SK-N-SH (cell line): ENCODE measurements at regions not wholly inside any gene's neighbourhood (a gene's known extent, or its start where the extent isn't known, plus 50 kb on each side); places are given as distances from the start of the nearest gene placed in this dataset.

ENCODE experiments used
- CTCF ChIA-PET: fragments of 300-600, 350-600 bp; formaldehyde crosslinking; extraction: SDS; loops from one replicate; lab custom pipeline; 2021; lab: Yijun Ruan, JAX
- POLR2A ChIA-PET: fragments of 350-600 bp; sonication (Branson Sonifier 250); formaldehyde crosslinking; extraction: SDS; loops from one replicate; lab custom pipeline; 2020; ENCODE audit warnings: antibody characterized with exemption, inconsistent platforms; lab: Yijun Ruan, JAX
- DNase-seq: peaks from one replicate; pipeline ENCODE4 v3.0.0; 2012
- H2AFZ ChIP-seq: fragments of 200-600 bp; sonication (generic); 2 replicates; pipeline ENCODE4 v1.8.1; 2016; ENCODE audit warnings: antibody characterized with exemption, mild to moderate bottlenecking, low read depth
- H3F3A ChIP-seq: fragments of 200-600 bp; sonication (generic); replicated peaks from 2 replicates; pipeline ENCODE3; 2016; ENCODE audit warnings: antibody characterized with exemption, mild to moderate bottlenecking; ENCODE audit not compliant: insufficient read depth
- H3K27ac ChIP-seq, 2 experiments: fragments of 200-500 bp in 1 of 2; fragments of 200-600 bp in 1 of 2; sonication (Bioruptor generic) in 1 of 2; sonication (generic), shearing (Covaris generic) in 1 of 2; 2 replicates each; pipeline versions ENCODE4 v1.5.1 to v1.6.1; 2014 to 2016; ENCODE audit warnings: low read depth in 2 of 2, inconsistent platforms in 1 of 2, low read length in 1 of 2, mild to moderate bottlenecking in 1 of 2, mixed read lengths in 1 of 2
- H3K27me3 ChIP-seq: fragments of 200-600 bp; sonication (generic), shearing (Covaris generic); 2 replicates; pipeline ENCODE4 v1.6.1; 2016; ENCODE audit warnings: mixed run types; ENCODE audit not compliant: insufficient read depth
- H3K36me3 ChIP-seq, 2 experiments: fragments of 200-500 bp in 1 of 2; fragments of 200-600 bp in 1 of 2; sonication (Bioruptor generic) in 1 of 2; sonication (generic) in 1 of 2; replicated peaks in 1 of 2; 2 replicates each; pipeline versions ENCODE3 to v1.5.1; 2014 to 2016; ENCODE audit warnings: low read length in 1 of 2, mild to moderate bottlenecking in 1 of 2; ENCODE audit not compliant: insufficient read depth in 2 of 2, control insufficient read depth in 1 of 2
- H3K4me1 ChIP-seq, 2 experiments: fragments of 200-500 bp in 1 of 2; fragments of 200-600 bp in 1 of 2; sonication (Bioruptor generic) in 1 of 2; sonication (generic), shearing (Covaris generic) in 1 of 2; 2 replicates each; pipeline versions ENCODE4 v1.5.1 to v1.6.1; 2014 to 2016; ENCODE audit warnings: low read depth in 1 of 2, low read length in 1 of 2, mixed run types in 1 of 2; ENCODE audit not compliant: insufficient read depth in 2 of 2, control insufficient read depth in 1 of 2
- H3K4me2 ChIP-seq: fragments of 200-600 bp; sonication (generic), shearing (Covaris generic); 2 replicates; pipeline ENCODE4 v1.6.1; 2017; ENCODE audit warnings: mixed run types
- H3K4me3 ChIP-seq, 2 experiments: fragments of 200-500 bp in 1 of 2; fragments of 200-600 bp in 1 of 2; sonication (Bioruptor generic) in 1 of 2; sonication (generic), shearing (Covaris generic) in 1 of 2; 2 replicates each; pipeline versions ENCODE4 v1.5.1 to v1.8.1; 2014 to 2016; ENCODE audit warnings: low read depth in 2 of 2, inconsistent platforms in 1 of 2, low read length in 1 of 2, mild to moderate bottlenecking in 1 of 2, mixed read lengths in 1 of 2, moderate library complexity in 1 of 2
- H3K79me2 ChIP-seq: fragments of 200-600 bp; sonication (generic); 2 replicates; pipeline ENCODE4 v1.8.1; 2017; ENCODE audit warnings: mild to moderate bottlenecking; ENCODE audit not compliant: insufficient read depth
- H3K9ac ChIP-seq: fragments of 200-600 bp; sonication (generic); 2 replicates; pipeline ENCODE4 v1.6.1; 2017; ENCODE audit warnings: mixed run types
- H3K9me2 ChIP-seq: fragments of 200-600 bp; sonication (generic); 2 replicates; pipeline ENCODE4 v1.6.1; 2017; ENCODE audit warnings: mixed run types
- H3K9me3 ChIP-seq: fragments of 200-600 bp; sonication (generic); 2 replicates; pipeline ENCODE4 v1.6.1; 2017; ENCODE audit warnings: mixed run types, mild to moderate bottlenecking, moderate library complexity
- H4K20me1 ChIP-seq: fragments of 200-600 bp; sonication (generic); 2 replicates; pipeline ENCODE4 v1.6.1; 2017; ENCODE audit warnings: mild to moderate bottlenecking, mixed run types; ENCODE audit not compliant: insufficient read depth
- EP300 ChIP-seq, 2 experiments: IDR thresholded peaks; 2 replicates each; pipeline versions ENCODE4 v1.4.0 to v1.6.1; 2012; ENCODE audit warnings: borderline replicate concordance in 1 of 2, low read depth in 1 of 2, low read length in 1 of 2
- EZH2phosphoT487 ChIP-seq: fragments of 200-600 bp; sonication (generic); IDR thresholded peaks from 2 replicates; pipeline ENCODE4 v1.6.1; 2017; ENCODE audit warnings: low read depth, mixed run types, mild to moderate bottlenecking, antibody characterized with exemption, moderate library complexity, borderline replicate concordance
- FOXJ3 ChIP-seq: sonication (generic); formaldehyde crosslinking; IDR thresholded peaks from 2 replicates; pipeline ENCODE4 v1.5.1; 2020; ENCODE audit warnings: mild to moderate bottlenecking, missing genetic modification reagents
- MEF2A ChIP-seq: IDR thresholded peaks from 2 replicates; pipeline ENCODE4 v1.4.0; 2012; ENCODE audit warnings: low read depth, borderline replicate concordance
- NFIC ChIP-seq: IDR thresholded peaks from 2 replicates; pipeline ENCODE4 v1.4.0; 2012; ENCODE audit warnings: borderline replicate concordance
- NRF1 ChIP-seq: IDR thresholded peaks from 2 replicates; pipeline ENCODE4 v1.6.1; 2012; ENCODE audit warnings: low read depth, mild to moderate bottlenecking, low read length
- POLR2AphosphoS5 ChIP-seq: IDR thresholded peaks from 2 replicates; pipeline ENCODE4 v1.6.1; 2012; ENCODE audit warnings: low read depth, low read length
- RAD21 ChIP-seq: IDR thresholded peaks from 2 replicates; pipeline ENCODE4 v1.6.1; 2012; ENCODE audit warnings: mild to moderate bottlenecking, low read length
- RCOR1 ChIP-seq: fragments of 150-350 bp; IDR thresholded peaks from 2 replicates; pipeline ENCODE4 v1.6.1; 2017; ENCODE audit warnings: antibody characterized with exemption, low read length
- RXRA ChIP-seq: IDR thresholded peaks from 2 replicates; pipeline ENCODE4 v1.4.0; 2012; ENCODE audit warnings: low read depth, mild to moderate bottlenecking, borderline replicate concordance
- SIN3A ChIP-seq: IDR thresholded peaks from 2 replicates; pipeline ENCODE4 v1.6.1; 2012; ENCODE audit warnings: low read depth, mild to moderate bottlenecking, low read length, moderate library complexity, borderline replicate concordance
- SMC3 ChIP-seq: IDR thresholded peaks from 2 replicates; pipeline ENCODE4 v1.6.1; 2012; ENCODE audit warnings: low read depth, low read length, improper control_type of control experiment
- TAF1 ChIP-seq: IDR thresholded peaks from 2 replicates; pipeline ENCODE4 v1.6.1; 2012; ENCODE audit warnings: low read depth, mild to moderate bottlenecking, low read length, moderate library complexity, borderline replicate concordance
- TCF12 ChIP-seq: IDR thresholded peaks from 2 replicates; pipeline ENCODE4 v1.4.0; 2012
- TEAD4 ChIP-seq: IDR thresholded peaks from 2 replicates; pipeline ENCODE4 v1.4.0; 2012; ENCODE audit warnings: mild to moderate bottlenecking, borderline replicate concordance; ENCODE audit not compliant: insufficient read depth
- YY1 ChIP-seq: IDR thresholded peaks from 2 replicates; pipeline ENCODE4 v1.4.0; 2012; ENCODE audit warnings: low read depth, mild to moderate bottlenecking
- WGBS: methylation state at CpG from one replicate; pipeline ENCODE4 v1.1.6; 2017; ENCODE audit warnings: low lambda C conversion rate; 5-methylcytosine and 5-hydroxymethylcytosine counted together
- TF ChIP-seq, protein P1 (sequence below): IDR thresholded peaks from 2 replicates; pipeline ENCODE4 v1.4.0; 2012; ENCODE audit warnings: low read depth, borderline replicate concordance
- TF ChIP-seq, protein P2 (sequence below): fragments of 150-350 bp; IDR thresholded peaks from 2 replicates; pipeline ENCODE4 v1.6.1; 2017; ENCODE audit warnings: antibody characterized with exemption, low read length, low read depth, borderline replicate concordance
- TF ChIP-seq, protein P3 (sequence below): IDR thresholded peaks from 2 replicates; pipeline ENCODE4 v1.6.1; 2012; ENCODE audit warnings: mild to moderate bottlenecking, low read depth, low read length, moderate library complexity

DNA sequence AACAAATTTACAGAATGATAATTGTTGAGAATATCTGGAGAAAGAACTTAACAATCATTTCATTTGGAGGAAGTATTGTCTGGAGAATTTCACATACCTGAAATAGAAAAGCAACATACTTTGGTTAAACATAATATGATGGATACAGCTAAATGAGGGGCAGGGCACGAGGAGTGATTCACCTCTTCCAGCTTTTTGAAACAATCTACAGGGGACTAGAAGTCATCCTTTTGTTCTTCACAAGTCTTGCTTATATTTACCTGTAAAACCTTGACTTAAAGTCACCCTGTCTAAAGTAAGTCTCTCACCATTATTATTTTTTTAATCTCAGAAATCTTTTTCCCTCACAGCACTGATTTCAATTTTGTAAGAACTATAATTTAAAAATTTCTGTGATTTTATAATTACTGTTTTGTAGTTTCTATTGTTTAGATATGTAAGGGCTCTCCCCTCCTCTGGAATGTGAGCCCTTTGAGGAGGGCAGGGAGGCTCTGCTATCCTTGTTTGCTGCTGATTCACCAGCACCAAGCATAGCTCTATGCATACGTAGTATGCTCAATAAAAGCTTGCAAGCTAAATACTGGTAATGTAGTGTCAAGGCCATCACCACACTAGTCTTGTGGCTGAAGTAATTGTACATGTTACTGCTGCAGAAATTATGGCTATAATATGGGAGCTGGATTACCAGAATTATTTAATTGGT lies 193.9 kb upstream of the THRB start:
- H3K4me3 ChIP-seq, result no peak overlapping the region
- no peak for TF ChIP-seq FOXJ3 (CRISPR knock-in tag)
- TF ChIP-seq MEF2A, result no peak
- no peak for TF ChIP-seq TEAD4
- TF ChIP-seq EZH2phosphoT487, result no peak
- TF ChIP-seq RXRA, result no peak
- TF ChIP-seq SMC3, result no peak
- no peak for TF ChIP-seq TAF1
- TF ChIP-seq RCOR1, result no peak
- TF ChIP-seq, protein P1, sequence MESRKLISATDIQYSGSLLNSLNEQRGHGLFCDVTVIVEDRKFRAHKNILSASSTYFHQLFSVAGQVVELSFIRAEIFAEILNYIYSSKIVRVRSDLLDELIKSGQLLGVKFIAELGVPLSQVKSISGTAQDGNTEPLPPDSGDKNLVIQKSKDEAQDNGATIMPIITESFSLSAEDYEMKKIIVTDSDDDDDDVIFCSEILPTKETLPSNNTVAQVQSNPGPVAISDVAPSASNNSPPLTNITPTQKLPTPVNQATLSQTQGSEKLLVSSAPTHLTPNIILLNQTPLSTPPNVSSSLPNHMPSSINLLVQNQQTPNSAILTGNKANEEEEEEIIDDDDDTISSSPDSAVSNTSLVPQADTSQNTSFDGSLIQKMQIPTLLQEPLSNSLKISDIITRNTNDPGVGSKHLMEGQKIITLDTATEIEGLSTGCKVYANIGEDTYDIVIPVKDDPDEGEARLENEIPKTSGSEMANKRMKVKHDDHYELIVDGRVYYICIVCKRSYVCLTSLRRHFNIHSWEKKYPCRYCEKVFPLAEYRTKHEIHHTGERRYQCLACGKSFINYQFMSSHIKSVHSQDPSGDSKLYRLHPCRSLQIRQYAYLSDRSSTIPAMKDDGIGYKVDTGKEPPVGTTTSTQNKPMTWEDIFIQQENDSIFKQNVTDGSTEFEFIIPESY, result no peak
- H3K27ac ChIP-seq, result no peak overlapping the region
- H3K27me3 ChIP-seq, result no peaks in the 10 kb centered on the region; the same call in 1 of the 2 replicates
- WGBS, result 32% methylated on average over 2 of the region's 2 CpGs
- H3K36me3 ChIP-seq, result no peaks in the 10 kb centered on the region
- no peaks in the 10 kb centered on the region; a peak in 1 of 4 replicates for H3K4me1 ChIP-seq
- POLR2A ChIA-PET, result no interaction called here
- H3K9me2 ChIP-seq, result no peaks in the 10 kb centered on the region
- no peak overlapping the region for H2AFZ ChIP-seq
- DNase-seq, result no peak
- H3K9ac ChIP-seq, result no peak overlapping the region
- no peaks in the 10 kb centered on the region for H4K20me1 ChIP-seq
- H3K9me3 ChIP-seq, result no peaks in the 10 kb centered on the region
- H3F3A ChIP-seq, result no peaks in the 10 kb centered on the region
- no peaks in the 10 kb centered on the region for H3K79me2 ChIP-seq
- no peak overlapping the region for H3K4me2 ChIP-seq
- CTCF ChIA-PET, result interaction anchor here (1.1 to 2.1 kb wide), 4 partner anchors 8 to 689 kb away, joined by 3 to 8 read pairs (median 4); no protein-coding TSS in a partner anchor

DNA sequence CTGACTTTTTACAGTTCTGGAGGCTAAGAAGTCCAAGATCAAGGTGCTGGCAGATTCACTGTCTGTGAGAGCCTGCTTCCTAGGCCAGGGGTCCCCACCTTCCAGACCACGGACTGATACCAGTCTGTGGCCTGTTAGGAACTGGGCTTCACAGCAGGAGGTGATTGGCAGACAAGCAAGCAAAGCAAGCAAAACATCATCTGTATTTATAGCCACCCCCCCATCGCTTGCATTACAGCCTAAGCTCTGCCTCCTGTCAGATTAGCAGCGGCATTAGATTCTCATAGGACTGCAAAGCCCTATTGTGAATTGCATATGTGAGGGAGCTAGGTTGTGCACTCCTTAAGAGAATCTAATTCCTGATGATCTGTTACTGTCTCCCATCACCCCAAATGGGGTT lies 194.7 kb upstream of the THRB start:
- CTCF ChIA-PET, result interaction anchor here (1.2 kb wide), 2 partner anchors 9 to 690 kb away, joined by 3 to 4 read pairs; no protein-coding TSS in a partner anchor
- WGBS, result 43% methylated on average over 3 of the region's 3 CpGs
- Histone ChIP-seq H3K4me3 (no peak overlapping the region), H3K4me2 (no peak overlapping the region), H3K36me3 (no peaks in the 10 kb centered on the region), H3K9ac (no peak overlapping the region), H3K9me2 (no peaks in the 10 kb centered on the region), H3K79me2 (no peaks in the 10 kb centered on the region), H2AFZ (no peak overlapping the region), H4K20me1 (no peaks in the 10 kb centered on the region), H3K4me1 (no peaks in the 10 kb centered on the region), H3K27ac (no peak overlapping the region), H3K27me3 (no peaks in the 10 kb centered on the region; the same call in 1 of the 2 replicates), H3K9me3 (no peaks in the 10 kb centered on the region), H3F3A (no peaks in the 10 kb centered on the region)
- no peak for DNase-seq
- POLR2A ChIA-PET, result no interaction called here
- TF ChIP-seq, protein P2, sequence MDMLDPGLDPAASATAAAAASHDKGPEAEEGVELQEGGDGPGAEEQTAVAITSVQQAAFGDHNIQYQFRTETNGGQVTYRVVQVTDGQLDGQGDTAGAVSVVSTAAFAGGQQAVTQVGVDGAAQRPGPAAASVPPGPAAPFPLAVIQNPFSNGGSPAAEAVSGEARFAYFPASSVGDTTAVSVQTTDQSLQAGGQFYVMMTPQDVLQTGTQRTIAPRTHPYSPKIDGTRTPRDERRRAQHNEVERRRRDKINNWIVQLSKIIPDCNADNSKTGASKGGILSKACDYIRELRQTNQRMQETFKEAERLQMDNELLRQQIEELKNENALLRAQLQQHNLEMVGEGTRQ, result no peak
- no peak for TF ChIP-seq EP300 (IDR thresholded peaks at IDR 0.05; ENCODE audit: borderline replicate concordance in 1 of 2, low read depth in 1 of 2, low read length in 1 of 2)
- TF ChIP-seq POLR2AphosphoS5, result no peak
- no peak for TF ChIP-seq NFIC
- TF ChIP-seq SIN3A, result no peak
- no peak for TF ChIP-seq RAD21
- TF ChIP-seq NRF1, result no peak
- no peak for TF ChIP-seq TCF12
- TF ChIP-seq, protein P3, sequence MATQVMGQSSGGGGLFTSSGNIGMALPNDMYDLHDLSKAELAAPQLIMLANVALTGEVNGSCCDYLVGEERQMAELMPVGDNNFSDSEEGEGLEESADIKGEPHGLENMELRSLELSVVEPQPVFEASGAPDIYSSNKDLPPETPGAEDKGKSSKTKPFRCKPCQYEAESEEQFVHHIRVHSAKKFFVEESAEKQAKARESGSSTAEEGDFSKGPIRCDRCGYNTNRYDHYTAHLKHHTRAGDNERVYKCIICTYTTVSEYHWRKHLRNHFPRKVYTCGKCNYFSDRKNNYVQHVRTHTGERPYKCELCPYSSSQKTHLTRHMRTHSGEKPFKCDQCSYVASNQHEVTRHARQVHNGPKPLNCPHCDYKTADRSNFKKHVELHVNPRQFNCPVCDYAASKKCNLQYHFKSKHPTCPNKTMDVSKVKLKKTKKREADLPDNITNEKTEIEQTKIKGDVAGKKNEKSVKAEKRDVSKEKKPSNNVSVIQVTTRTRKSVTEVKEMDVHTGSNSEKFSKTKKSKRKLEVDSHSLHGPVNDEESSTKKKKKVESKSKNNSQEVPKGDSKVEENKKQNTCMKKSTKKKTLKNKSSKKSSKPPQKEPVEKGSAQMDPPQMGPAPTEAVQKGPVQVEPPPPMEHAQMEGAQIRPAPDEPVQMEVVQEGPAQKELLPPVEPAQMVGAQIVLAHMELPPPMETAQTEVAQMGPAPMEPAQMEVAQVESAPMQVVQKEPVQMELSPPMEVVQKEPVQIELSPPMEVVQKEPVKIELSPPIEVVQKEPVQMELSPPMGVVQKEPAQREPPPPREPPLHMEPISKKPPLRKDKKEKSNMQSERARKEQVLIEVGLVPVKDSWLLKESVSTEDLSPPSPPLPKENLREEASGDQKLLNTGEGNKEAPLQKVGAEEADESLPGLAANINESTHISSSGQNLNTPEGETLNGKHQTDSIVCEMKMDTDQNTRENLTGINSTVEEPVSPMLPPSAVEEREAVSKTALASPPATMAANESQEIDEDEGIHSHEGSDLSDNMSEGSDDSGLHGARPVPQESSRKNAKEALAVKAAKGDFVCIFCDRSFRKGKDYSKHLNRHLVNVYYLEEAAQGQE, result no peak
- TF ChIP-seq YY1, result no peak
- TF ChIP-seq, protein P1, result no peak
- no peak for TF ChIP-seq RCOR1
